ENCODE measurements at regions not wholly inside any gene's neighbourhood (a gene's known extent, or its start where the extent isn't known, plus 50 kb on each side); places are given as distances from the start of the nearest gene placed in this dataset.

DNA sequence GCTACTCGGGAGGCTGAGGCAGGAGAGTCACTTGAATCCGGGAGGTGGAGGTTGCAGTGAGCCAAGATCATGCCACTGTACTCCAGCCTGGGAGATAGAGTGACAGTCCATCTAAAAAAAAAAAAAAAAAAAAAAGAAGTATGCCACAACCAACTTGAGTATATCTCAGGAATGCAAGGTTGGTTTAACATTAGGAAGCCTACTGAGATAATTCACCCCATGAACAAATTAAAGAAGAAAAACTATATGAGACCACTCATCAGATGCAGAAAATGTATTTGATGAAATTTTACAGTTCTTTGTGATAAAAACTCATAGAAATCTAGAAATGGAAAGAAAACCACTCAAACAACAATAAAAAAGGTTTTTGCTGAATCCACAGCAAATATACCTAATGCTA is 373.8 kb downstream of the LMO4 start:
- Histone ChIP-seq H3K4me3 (ENCODE audit: low read length) (no peak overlapping the region), H3K9ac (ENCODE audit: extremely low read depth, low read length, poor library complexity, severe bottlenecking) (no peak overlapping the region), H3K4me1 (ENCODE audit: control insufficient read depth, insufficient read depth, low read length) (no peaks in the 10 kb centered on the region), H3K36me3 (ENCODE audit: control insufficient read depth, insufficient read depth, low read length) (no peaks in the 10 kb centered on the region), H3K27me3 (ENCODE audit: control insufficient read depth, insufficient read depth, low read length, poor library complexity, severe bottlenecking) (no peaks in the 10 kb centered on the region), H3K9me3 (ENCODE audit: control insufficient read depth, low read length) (peaks cover 13% of the 10 kb centered on the region), H3K27ac (ENCODE audit: low read depth, low read length) (no peak overlapping the region)
- peaks cover 33% of the 10 kb centered on the region for H3K9me3 Mint-ChIP-seq
- DNase-seq, result no peak
- no peak overlapping the region for H3K27ac Mint-ChIP-seq
- peaks cover 1% of the 10 kb centered on the region for H3K36me3 Mint-ChIP-seq (ENCODE audit: low read depth)
- H3K4me1 Mint-ChIP-seq, result peaks cover 5% of the 10 kb centered on the region
- WGBS, 2 experiments (ENCODE audit: insufficient coverage in 1 of 2, insufficient read length in 1 of 2), result 94 to 95% methylated on average over 2 of the region's 2 CpGs
- TF ChIP-seq, protein P1, sequence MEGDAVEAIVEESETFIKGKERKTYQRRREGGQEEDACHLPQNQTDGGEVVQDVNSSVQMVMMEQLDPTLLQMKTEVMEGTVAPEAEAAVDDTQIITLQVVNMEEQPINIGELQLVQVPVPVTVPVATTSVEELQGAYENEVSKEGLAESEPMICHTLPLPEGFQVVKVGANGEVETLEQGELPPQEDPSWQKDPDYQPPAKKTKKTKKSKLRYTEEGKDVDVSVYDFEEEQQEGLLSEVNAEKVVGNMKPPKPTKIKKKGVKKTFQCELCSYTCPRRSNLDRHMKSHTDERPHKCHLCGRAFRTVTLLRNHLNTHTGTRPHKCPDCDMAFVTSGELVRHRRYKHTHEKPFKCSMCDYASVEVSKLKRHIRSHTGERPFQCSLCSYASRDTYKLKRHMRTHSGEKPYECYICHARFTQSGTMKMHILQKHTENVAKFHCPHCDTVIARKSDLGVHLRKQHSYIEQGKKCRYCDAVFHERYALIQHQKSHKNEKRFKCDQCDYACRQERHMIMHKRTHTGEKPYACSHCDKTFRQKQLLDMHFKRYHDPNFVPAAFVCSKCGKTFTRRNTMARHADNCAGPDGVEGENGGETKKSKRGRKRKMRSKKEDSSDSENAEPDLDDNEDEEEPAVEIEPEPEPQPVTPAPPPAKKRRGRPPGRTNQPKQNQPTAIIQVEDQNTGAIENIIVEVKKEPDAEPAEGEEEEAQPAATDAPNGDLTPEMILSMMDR (conservative IDR thresholded peaks at IDR 0.05), result no peak
- H3K4me3 Mint-ChIP-seq, result no peak overlapping the region
- H3K27me3 Mint-ChIP-seq (ENCODE audit: insufficient read depth), result no peaks in the 10 kb centered on the region

DNA sequence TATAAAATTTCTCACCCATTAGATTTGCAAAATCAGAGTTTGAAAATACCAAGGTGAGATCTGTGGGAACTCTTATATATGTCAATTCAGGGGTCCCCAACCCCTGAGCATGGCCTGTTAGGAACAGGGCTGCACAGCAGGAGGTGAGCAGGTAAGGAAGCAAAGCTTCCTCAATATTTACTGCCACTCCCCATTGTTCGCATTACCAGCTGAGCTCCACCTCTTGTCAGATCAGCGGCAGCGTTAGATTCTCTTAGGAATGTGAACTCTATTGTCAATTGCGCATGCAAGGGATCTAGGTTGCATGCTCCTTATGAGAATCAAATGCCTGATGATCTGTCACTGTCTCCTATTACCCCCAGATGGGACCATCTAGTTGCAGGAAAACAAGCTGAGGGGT is 376.6 kb downstream of the LMO4 start:
- no peaks in the 10 kb centered on the region for H3K27me3 Mint-ChIP-seq (ENCODE audit: insufficient read depth)
- no peak overlapping the region for H3K9ac ChIP-seq (ENCODE audit: extremely low read depth, low read length, poor library complexity, severe bottlenecking)
- H3K27ac ChIP-seq (ENCODE audit: low read depth, low read length), result no peak overlapping the region
- 93% methylated on average over 3 to 4 of the region's 4 CpGs for WGBS, 2 experiments (ENCODE audit: insufficient coverage in 1 of 2, insufficient read length in 1 of 2)
- no peak for DNase-seq
- H3K36me3 ChIP-seq (ENCODE audit: control insufficient read depth, insufficient read depth, low read length), result no peaks in the 10 kb centered on the region
- H3K27me3 ChIP-seq (ENCODE audit: control insufficient read depth, insufficient read depth, low read length, poor library complexity, severe bottlenecking), result no peaks in the 10 kb centered on the region
- peaks cover 30% of the 10 kb centered on the region for H3K9me3 Mint-ChIP-seq
- no peak overlapping the region for H3K27ac Mint-ChIP-seq
- no peak overlapping the region for H3K4me3 ChIP-seq (ENCODE audit: low read length)
- peaks cover 5% of the 10 kb centered on the region for H3K4me1 Mint-ChIP-seq
- peaks cover 13% of the 10 kb centered on the region for H3K9me3 ChIP-seq (ENCODE audit: control insufficient read depth, low read length)
- TF ChIP-seq, protein P1 (conservative IDR thresholded peaks at IDR 0.05), result no peak
- peaks cover 1% of the 10 kb centered on the region for H3K36me3 Mint-ChIP-seq (ENCODE audit: low read depth)
- H3K4me3 Mint-ChIP-seq, result no peak overlapping the region
- no peaks in the 10 kb centered on the region for H3K4me1 ChIP-seq (ENCODE audit: control insufficient read depth, insufficient read depth, low read length)

DNA sequence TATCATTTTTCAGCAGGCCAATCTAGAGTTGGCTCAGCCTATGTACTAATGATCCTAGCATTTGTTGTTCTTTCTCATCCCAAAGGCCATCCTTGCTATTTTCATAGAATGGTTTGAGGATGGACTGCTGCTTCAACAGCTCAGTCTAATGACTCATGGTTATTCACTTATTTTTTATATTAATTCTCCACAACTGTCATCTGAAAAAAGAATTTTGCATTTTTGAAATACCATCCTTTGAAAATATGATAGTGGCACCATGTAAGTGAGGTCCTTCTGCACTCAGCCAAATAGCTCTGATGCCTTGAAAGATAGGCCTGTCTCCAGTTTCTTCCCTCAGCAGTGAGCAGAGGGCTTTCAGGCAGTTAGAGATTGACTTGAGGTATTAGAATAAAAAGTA is 377.5 kb downstream of the LMO4 start:
- Histone ChIP-seq H3K9ac (ENCODE audit: extremely low read depth, low read length, poor library complexity, severe bottlenecking) (no peak overlapping the region), H3K27ac (ENCODE audit: low read depth, low read length) (no peak overlapping the region), H3K4me1 (ENCODE audit: control insufficient read depth, insufficient read depth, low read length) (no peaks in the 10 kb centered on the region), H3K36me3 (ENCODE audit: control insufficient read depth, insufficient read depth, low read length) (no peaks in the 10 kb centered on the region), H3K9me3 (ENCODE audit: control insufficient read depth, low read length) (peaks cover 13% of the 10 kb centered on the region), H3K27me3 (ENCODE audit: control insufficient read depth, insufficient read depth, low read length, poor library complexity, severe bottlenecking) (no peaks in the 10 kb centered on the region), H3K4me3 (ENCODE audit: low read length) (no peak overlapping the region)
- Mint-ChIP-seq H3K9me3 (peaks cover 21% of the 10 kb centered on the region), H3K27me3 (ENCODE audit: insufficient read depth) (no peaks in the 10 kb centered on the region), H3K27ac (no peak overlapping the region), H3K4me1 (peaks cover 5% of the 10 kb centered on the region), H3K36me3 (ENCODE audit: low read depth) (peaks cover 1% of the 10 kb centered on the region), H3K4me3 (no peak overlapping the region)
- TF ChIP-seq, protein P1 (conservative IDR thresholded peaks at IDR 0.05), result no peak
- DNase-seq, result no peak
